ENCODE measurements at regions not wholly inside any gene's neighbourhood (a gene's known extent, or its start where the extent isn't known, plus 50 kb on each side); places are given as distances from the start of the nearest gene placed in this dataset.
"Not testable (repeated sequence)": the region's sequence is repeated elsewhere in the genome, so short reads cannot be mapped to it uniquely, and the experiment has no call there.

GRCh38 chr2:125364984-125365265 is 1291.0 kb upstream of the GYPC start:
- no peak for DNase-seq (ENCODE audit: low spot score)

- DNase-seq (ENCODE audit: low spot score) = no peak
These were observed 1284.1 kb upstream of the GYPC start for GRCh38 chr2:125371867-125372266.

GRCh38 chr2:125373293-125373692 is 1282.7 kb upstream of the GYPC start:
- no peak for DNase-seq (ENCODE audit: low spot score)

GRCh38 chr2:125386074-125386473 is 1269.9 kb upstream of the GYPC start:
- DNase-seq (ENCODE audit: low spot score) = no peak

- no peak for DNase-seq (ENCODE audit: low spot score)
These were observed 1258.3 kb upstream of the GYPC start for GRCh38 chr2:125397535-125398251.

- no peak for DNase-seq (ENCODE audit: low spot score)
These were observed 1257.0 kb upstream of the GYPC start for GRCh38 chr2:125398738-125399524.

GRCh38 chr2:125405816-125406215 is 1250.1 kb upstream of the GYPC start:
- DNase-seq (ENCODE audit: low spot score) = no peak

- no peak for DNase-seq (ENCODE audit: low spot score)
These were observed 1247.0 kb upstream of the GYPC start for GRCh38 chr2:125408874-125409538.

GRCh38 chr2:125418483-125418882 is 1237.5 kb upstream of the GYPC start:
- no peak for DNase-seq (ENCODE audit: low spot score)

- not testable (repeated sequence) for DNase-seq (ENCODE audit: low spot score)
These were observed 1233.7 kb upstream of the GYPC start for GRCh38 chr2:125422198-125422770.

- no peak for DNase-seq (ENCODE audit: low spot score)
These were observed 1231.6 kb upstream of the GYPC start for GRCh38 chr2:125424266-125424785.

GRCh38 chr2:125427721-125428315 is 1228.1 kb upstream of the GYPC start:
- no peak for DNase-seq (ENCODE audit: low spot score)

GRCh38 chr2:125444106-125444505 is 1211.9 kb upstream of the GYPC start:
- DNase-seq (ENCODE audit: low spot score) = no peak

GRCh38 chr2:125445495-125445894 is 1210.5 kb upstream of the GYPC start:
- DNase-seq (ENCODE audit: low spot score) = no peak

GRCh38 chr2:125450092-125450491 is 1205.9 kb upstream of the GYPC start:
- DNase-seq (ENCODE audit: low spot score) = no peak

GRCh38 chr2:125455110-125455509 is 1200.8 kb upstream of the GYPC start:
- DNase-seq (ENCODE audit: low spot score) = no peak

GRCh38 chr2:125456693-125457363 is 1199.1 kb upstream of the GYPC start:
- no peak for DNase-seq (ENCODE audit: low spot score)

- no peak for DNase-seq (ENCODE audit: low spot score)
These were observed 1184.0 kb upstream of the GYPC start for GRCh38 chr2:125471963-125472362.

GRCh38 chr2:125479143-125479636 is 1176.8 kb upstream of the GYPC start:
- DNase-seq (ENCODE audit: low spot score) = no peak

GRCh38 chr2:125490308-125490707 is 1165.7 kb upstream of the GYPC start:
- DNase-seq (ENCODE audit: low spot score) = no peak

- DNase-seq (ENCODE audit: low spot score) = no peak
These were observed 1164.3 kb upstream of the GYPC start for GRCh38 chr2:125491663-125492062.

Measured in hematopoietic multipotent progenitor cell treated with erythropoietin and hydrocortisone succinate and interleukin-3 and kit ligand, for 15 days (in vitro differentiated cells).